ENCODE measurements at regions not wholly inside any gene's neighbourhood (a gene's known extent, or its start where the extent isn't known, plus 50 kb on each side); places are given as distances from the start of the nearest gene placed in this dataset.

DNA sequence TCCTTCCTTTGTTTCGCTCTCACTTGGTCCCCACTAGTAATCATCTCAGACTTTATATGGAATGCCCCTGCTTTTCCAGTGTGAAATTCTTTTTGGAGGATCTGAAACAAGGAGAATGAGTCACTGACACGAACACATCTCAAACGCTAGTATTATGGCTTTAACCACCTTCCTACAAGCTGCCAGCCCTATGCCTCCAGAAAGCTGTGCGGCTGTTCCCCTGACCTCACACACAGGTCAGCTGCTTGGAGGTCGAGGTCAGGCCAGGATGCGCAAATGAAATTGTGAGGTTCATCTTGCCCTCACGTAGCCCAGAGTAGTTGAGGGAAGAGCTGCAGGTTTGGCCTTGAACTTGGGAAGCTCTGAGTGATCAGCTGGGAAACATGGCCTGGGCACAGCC is 449.8 kb downstream of the FGF9 start:
- no peak overlapping the region for H3K4me2 ChIP-seq (ENCODE audit: insufficient read depth, insufficient read length, low read length)
- peaks cover 0 to 7% of the 10 kb centered on the region in 2 experiments; a peak in 1 of 4 replicates for H3K4me1 Mint-ChIP-seq
- no peaks in the 10 kb centered on the region for H3K4me1 ChIP-seq (ENCODE audit: insufficient read depth, low read length)
- H3K9ac ChIP-seq (ENCODE audit: extremely low read depth, insufficient read length, low read length): no peak overlapping the region
- no peak overlapping the region for H4K91ac ChIP-seq (ENCODE audit: insufficient read length, low read depth, low read length)
- no peak for DNase-seq
- no peak overlapping the region for H2BK5ac ChIP-seq (ENCODE audit: insufficient read length, low read length)
- no peak overlapping the region for H3K18ac ChIP-seq (ENCODE audit: insufficient read length, low read depth, low read length)
- H3K56ac ChIP-seq (ENCODE audit: insufficient read length, low read depth, low read length): no peak overlapping the region
- no peaks in the 10 kb centered on the region for H3K27me3 ChIP-seq (ENCODE audit: insufficient read depth, low read length)
- no peak overlapping the region for H4K5ac ChIP-seq (ENCODE audit: insufficient read length, low read depth, low read length)
- H3K4ac ChIP-seq (ENCODE audit: low read depth, low read length): no peak overlapping the region
- no peak overlapping the region for H4K8ac ChIP-seq (replicated peaks; ENCODE audit: insufficient read length, low read depth, low read length)
- no peaks in the 10 kb centered on the region for H3K36me3 Mint-ChIP-seq (ENCODE audit: insufficient read depth in 1 of 3, low read depth in 3 of 3)
- H2AK5ac ChIP-seq (ENCODE audit: insufficient read length, low read length): no peak overlapping the region
- WGBS (ENCODE audit: extremely low coverage, insufficient read length, low lambda C conversion rate): no CpG with 5 or more reads among the region's 7 CpGs
- H3K23ac ChIP-seq (ENCODE audit: insufficient read length, low read depth, low read length): no peak overlapping the region
- H4K20me1 ChIP-seq (ENCODE audit: control insufficient read depth, insufficient read depth, insufficient read length): no peaks in the 10 kb centered on the region
- no peak overlapping the region for H2BK15ac ChIP-seq (ENCODE audit: low read depth, low read length)
- H2BK20ac ChIP-seq (ENCODE audit: low read depth, low read length, poor library complexity, severe bottlenecking): no peak overlapping the region
- H3K9me3 Mint-ChIP-seq: no peaks in the 10 kb centered on the region; a peak in 1 of 5 replicates
- no peak overlapping the region for H2AFZ ChIP-seq (ENCODE audit: low read length)
- H3K23me2 ChIP-seq (ENCODE audit: insufficient read length, low read depth, low read length, poor library complexity, severe bottlenecking): no peaks in the 10 kb centered on the region
- H3K27ac ChIP-seq (ENCODE audit: insufficient read length, low read depth, low read length): no peak overlapping the region
- H3T11ph ChIP-seq (ENCODE audit: low read length): no peak overlapping the region
- TF ChIP-seq, protein P1, sequence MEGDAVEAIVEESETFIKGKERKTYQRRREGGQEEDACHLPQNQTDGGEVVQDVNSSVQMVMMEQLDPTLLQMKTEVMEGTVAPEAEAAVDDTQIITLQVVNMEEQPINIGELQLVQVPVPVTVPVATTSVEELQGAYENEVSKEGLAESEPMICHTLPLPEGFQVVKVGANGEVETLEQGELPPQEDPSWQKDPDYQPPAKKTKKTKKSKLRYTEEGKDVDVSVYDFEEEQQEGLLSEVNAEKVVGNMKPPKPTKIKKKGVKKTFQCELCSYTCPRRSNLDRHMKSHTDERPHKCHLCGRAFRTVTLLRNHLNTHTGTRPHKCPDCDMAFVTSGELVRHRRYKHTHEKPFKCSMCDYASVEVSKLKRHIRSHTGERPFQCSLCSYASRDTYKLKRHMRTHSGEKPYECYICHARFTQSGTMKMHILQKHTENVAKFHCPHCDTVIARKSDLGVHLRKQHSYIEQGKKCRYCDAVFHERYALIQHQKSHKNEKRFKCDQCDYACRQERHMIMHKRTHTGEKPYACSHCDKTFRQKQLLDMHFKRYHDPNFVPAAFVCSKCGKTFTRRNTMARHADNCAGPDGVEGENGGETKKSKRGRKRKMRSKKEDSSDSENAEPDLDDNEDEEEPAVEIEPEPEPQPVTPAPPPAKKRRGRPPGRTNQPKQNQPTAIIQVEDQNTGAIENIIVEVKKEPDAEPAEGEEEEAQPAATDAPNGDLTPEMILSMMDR (conservative IDR thresholded peaks at IDR 0.05): no peak
- no peak overlapping the region for H2BK12ac ChIP-seq (ENCODE audit: insufficient read length, low read depth, low read length)
- H3K27ac Mint-ChIP-seq: no peak overlapping the region; a peak in 1 of 7 replicates
- H3K79me1 ChIP-seq (ENCODE audit: insufficient read depth, low read depth, low read length, poor library complexity, severe bottlenecking): no peaks in the 10 kb centered on the region
- H3K9me3 ChIP-seq (ENCODE audit: control insufficient read depth, low read depth, low read length): no peaks in the 10 kb centered on the region
- no peak overlapping the region for H3K4me3 Mint-ChIP-seq
- H3K79me2 ChIP-seq (ENCODE audit: insufficient read depth, low read length): no peaks in the 10 kb centered on the region
- no peak overlapping the region for H2BK120ac ChIP-seq (ENCODE audit: low read depth, low read length, poor library complexity, severe bottlenecking)
- no peaks in the 10 kb centered on the region for H3K27me3 Mint-ChIP-seq (ENCODE audit: low read depth)
- no peak overlapping the region for H3K14ac ChIP-seq (ENCODE audit: insufficient read depth, low read length)
